Kidney (tissue), 13 donors: ENCODE measurements at regions not wholly inside any gene's neighbourhood (a gene's known extent, or its start where the extent isn't known, plus 50 kb on each side); places are given as distances from the start of the nearest gene placed in this dataset.
A peak's percentile ranks its signal among the peaks of the same experiment; 100 is the strongest.

Source experiments
- DNase-seq, 5 donors: peaks; one replicate each; pipeline ENCODE4 v3.0.0-alpha.2; 2013 to 2020
- FAIRE-seq: peaks from 2 replicates; lab custom pipeline; 2012; peaks lifted over from hg19 to GRCh38; lab: Jason Lieb, UNC
- H3K27ac ChIP-seq, 2 donors: one replicate each; pipeline ENCODE4 v1.7.0; 2013; ENCODE audit warnings: low read depth in 2 of 2, low read length in 2 of 2, inconsistent platforms in 1 of 2
- H3K27me3 ChIP-seq: one replicate; pipeline ENCODE4 v1.7.1; 2013; ENCODE audit warnings: low read length, inconsistent platforms; ENCODE audit not compliant: control insufficient read depth, insufficient read depth
- H3K36me3 ChIP-seq, 3 donors: one replicate each; pipeline versions ENCODE4 v1.7.0 to v1.7.1; 2013; ENCODE audit warnings: low read length in 3 of 3, control low read depth in 1 of 3, inconsistent platforms in 1 of 3; ENCODE audit not compliant: insufficient read depth in 3 of 3, control insufficient read depth in 2 of 3
- H3K4me1 ChIP-seq, 3 donors: one replicate each; pipeline versions ENCODE4 v1.7.0 to v1.7.1; 2013; ENCODE audit warnings: low read length in 3 of 3, inconsistent platforms in 1 of 3, low read depth in 1 of 3; ENCODE audit not compliant: control insufficient read depth in 2 of 3, insufficient read depth in 2 of 3
- H3K4me3 ChIP-seq, 3 donors: one replicate each; pipeline versions ENCODE4 v1.7.0 to v1.8.1; 2013; ENCODE audit warnings: low read length in 3 of 3, control low read depth in 1 of 3, inconsistent platforms in 1 of 3
- H3K9ac ChIP-seq, 3 donors: one replicate each; pipeline versions ENCODE4 v1.7.0 to v1.7.1; 2013; ENCODE audit warnings: low read length in 3 of 3, control low read depth in 1 of 3, inconsistent platforms in 1 of 3
- H3K9me3 ChIP-seq, 3 donors: one replicate each; pipeline versions ENCODE4 v1.7.0 to v1.7.1; 2013; ENCODE audit warnings: low read length in 3 of 3, control low read depth in 1 of 3, inconsistent platforms in 1 of 3; ENCODE audit not compliant: control insufficient read depth in 2 of 3, insufficient read depth in 1 of 3
- intact Hi-C: fragments of 100-400 bp; cut with DNase I; formaldehyde crosslinking; loops from one replicate; pipeline ENCODE4 v1.11.1; 2022
- TF ChIP-seq, protein P1 (sequence below): IDR thresholded peaks from 3 replicates; pipeline ENCODE4 v1.5.1; 2012; ENCODE audit warnings: mild to moderate bottlenecking, moderate library complexity, borderline replicate concordance; ENCODE audit not compliant: insufficient read depth; ENCODE audit errors: extremely low read depth
- donor health status: control.
- donor health status: control.
- donor health status: control.
- donor health status: control.
- donor health status: control.
- donor health status: DM: yes; HTN: yes; CAD: no.
- donor health status: Normal renal cell carcinoma (clear cell type).

DNA sequence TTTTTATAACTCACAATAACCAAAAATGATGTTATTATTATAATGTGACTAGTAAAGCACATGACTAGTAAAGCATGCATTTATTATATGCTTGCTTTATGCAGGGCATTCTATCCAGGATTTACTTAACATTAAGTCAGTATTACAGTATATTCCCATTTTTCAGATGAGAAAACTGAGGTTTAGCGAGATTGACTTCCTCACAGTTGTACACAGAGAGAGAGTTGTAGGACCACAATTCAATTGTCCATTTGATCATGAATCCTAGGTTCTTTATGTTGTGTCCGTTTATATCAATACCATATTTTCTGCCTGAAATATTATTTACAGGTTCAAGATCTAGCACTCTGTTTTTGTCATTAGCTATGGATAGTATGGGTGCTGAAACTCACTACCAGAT, 301.5 kb downstream of the PRL start:
- DNase-seq (no peak), FAIRE-seq (no peak)
- H3K4me3 ChIP-seq, result no peak overlapping the region
- TF ChIP-seq, protein P1, sequence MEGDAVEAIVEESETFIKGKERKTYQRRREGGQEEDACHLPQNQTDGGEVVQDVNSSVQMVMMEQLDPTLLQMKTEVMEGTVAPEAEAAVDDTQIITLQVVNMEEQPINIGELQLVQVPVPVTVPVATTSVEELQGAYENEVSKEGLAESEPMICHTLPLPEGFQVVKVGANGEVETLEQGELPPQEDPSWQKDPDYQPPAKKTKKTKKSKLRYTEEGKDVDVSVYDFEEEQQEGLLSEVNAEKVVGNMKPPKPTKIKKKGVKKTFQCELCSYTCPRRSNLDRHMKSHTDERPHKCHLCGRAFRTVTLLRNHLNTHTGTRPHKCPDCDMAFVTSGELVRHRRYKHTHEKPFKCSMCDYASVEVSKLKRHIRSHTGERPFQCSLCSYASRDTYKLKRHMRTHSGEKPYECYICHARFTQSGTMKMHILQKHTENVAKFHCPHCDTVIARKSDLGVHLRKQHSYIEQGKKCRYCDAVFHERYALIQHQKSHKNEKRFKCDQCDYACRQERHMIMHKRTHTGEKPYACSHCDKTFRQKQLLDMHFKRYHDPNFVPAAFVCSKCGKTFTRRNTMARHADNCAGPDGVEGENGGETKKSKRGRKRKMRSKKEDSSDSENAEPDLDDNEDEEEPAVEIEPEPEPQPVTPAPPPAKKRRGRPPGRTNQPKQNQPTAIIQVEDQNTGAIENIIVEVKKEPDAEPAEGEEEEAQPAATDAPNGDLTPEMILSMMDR, result no peak
- intact Hi-C loops, result no loop called here
- H3K27ac ChIP-seq, result no peak overlapping the region
- H3K9ac ChIP-seq, result no peak overlapping the region
- H3K9me3 ChIP-seq, result no peaks in the 10 kb centered on the region
- no peaks in the 10 kb centered on the region for H3K36me3 ChIP-seq
- H3K27me3 ChIP-seq, result no peaks in the 10 kb centered on the region
- H3K4me1 ChIP-seq, result peaks cover 0 to 18% (median 3%) of the 10 kb centered on the region in 3 donors

DNA sequence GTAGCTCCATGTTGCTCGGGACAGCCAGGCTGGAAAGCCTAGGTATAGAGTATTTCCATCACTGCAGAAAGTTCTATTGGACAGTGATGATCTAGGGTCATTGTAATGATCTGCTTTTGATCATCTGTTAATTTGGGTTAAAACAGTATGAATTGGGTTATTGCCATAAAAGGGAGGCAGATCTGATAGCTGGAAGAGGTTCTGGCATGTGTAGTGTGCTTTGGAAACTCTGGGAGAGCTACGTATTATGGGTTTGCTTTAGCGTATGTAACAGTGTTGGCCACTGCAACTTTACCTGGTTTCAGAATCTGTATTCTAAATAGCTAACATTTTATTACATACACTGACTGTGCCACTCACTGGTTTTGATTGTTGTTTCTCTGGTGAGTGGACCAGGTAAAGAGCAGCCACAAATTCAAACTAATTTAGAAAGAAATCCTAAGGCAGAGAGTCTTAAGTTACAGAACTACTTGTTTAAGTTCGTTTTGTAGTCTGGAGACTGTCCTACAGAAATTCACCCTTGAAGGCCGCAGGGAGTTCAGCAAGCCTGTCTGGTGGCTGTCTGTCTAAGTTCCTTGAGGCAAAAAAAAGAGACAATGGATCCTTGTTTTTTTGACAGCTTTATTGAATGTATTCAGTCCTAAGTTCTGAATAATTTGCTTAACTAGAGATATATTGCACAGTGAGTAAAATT, 300.3 kb downstream of the PRL start:
- intact Hi-C loops, result no loop called here
- no peak overlapping the region for H3K4me3 ChIP-seq
- H3K36me3 ChIP-seq, result no peaks in the 10 kb centered on the region
- H3K4me1 ChIP-seq, result peaks cover 0 to 18% (median 3%) of the 10 kb centered on the region in 3 donors
- TF ChIP-seq, protein P1, result no peak
- H3K27me3 ChIP-seq, result no peaks in the 10 kb centered on the region
- DNase-seq (peak in 1 of 5 donors; percentile 60), FAIRE-seq (no peak)
- no peak overlapping the region for H3K9ac ChIP-seq
- no peaks in the 10 kb centered on the region for H3K9me3 ChIP-seq
- H3K27ac ChIP-seq, result no peak overlapping the region

DNA sequence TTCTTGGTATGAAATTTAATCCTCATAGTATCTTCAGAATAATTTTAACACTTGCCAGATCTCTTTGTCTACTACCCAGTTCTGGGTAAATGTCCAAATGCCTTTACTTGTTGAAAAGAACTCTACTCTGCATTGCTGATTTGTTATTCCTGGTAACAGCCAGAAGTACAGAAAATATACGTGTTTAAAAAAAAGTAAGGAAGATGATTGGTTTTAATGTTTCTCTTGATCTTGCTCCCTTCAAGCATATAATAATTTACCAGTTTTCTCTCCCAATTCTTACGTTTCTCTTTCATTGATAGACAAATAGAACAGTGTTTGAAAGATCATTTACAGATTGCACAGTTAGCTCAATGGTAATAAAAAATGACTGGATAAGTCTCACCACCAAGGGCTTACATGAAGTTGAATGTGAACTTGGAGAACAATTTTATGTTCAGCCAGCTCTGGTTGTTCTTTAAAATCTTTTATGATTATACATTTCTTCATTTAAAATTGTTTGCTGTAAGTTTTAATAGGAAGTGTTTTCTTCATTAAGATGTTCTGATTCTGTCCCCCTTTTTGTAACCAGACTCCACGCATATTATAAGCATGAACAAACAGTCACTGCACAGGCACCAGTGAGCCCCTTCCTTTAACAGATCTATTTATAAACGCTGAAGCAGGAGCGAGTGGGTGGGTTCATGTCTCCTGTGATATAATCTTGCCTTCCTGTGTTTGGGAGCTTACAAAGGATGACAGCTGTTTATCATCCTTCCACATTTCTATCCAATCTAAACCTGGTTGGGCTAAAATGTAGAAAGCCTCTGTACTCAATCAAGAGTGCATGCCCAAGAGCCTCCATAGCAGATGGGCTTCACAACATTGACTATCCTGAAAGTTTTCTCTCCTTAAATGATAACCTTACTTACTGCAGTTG, 299.5 kb downstream of the PRL start:
- H3K4me3 ChIP-seq, result no peak overlapping the region
- TF ChIP-seq, protein P1, result no peak
- H3K27ac ChIP-seq, result no peak overlapping the region
- no peaks in the 10 kb centered on the region for H3K27me3 ChIP-seq
- H3K4me1 ChIP-seq, result peaks cover 0 to 18% (median 3%) of the 10 kb centered on the region in 3 donors
- DNase-seq (peak in 3 of 5 donors; percentile 32 to 72 (median 56)), FAIRE-seq (no peak)
- no peaks in the 10 kb centered on the region for H3K9me3 ChIP-seq
- intact Hi-C loops, result no loop called here
- no peaks in the 10 kb centered on the region for H3K36me3 ChIP-seq
- H3K9ac ChIP-seq, result no peak overlapping the region
